HG02981 (cell line): ENCODE measurements at regions not wholly inside any gene's neighbourhood (a gene's known extent, or its start where the extent isn't known, plus 50 kb on each side); places are given as distances from the start of the nearest gene placed in this dataset.

Experiments
- ATAC-seq: cut with Tn5 transposase; IDR thresholded peaks from one replicate; pipeline ENCODE4 v1.9.1; 2021; ENCODE audit warnings: mild to moderate bottlenecking, moderate library complexity; ENCODE audit not compliant: unreplicated experiment

DNA sequence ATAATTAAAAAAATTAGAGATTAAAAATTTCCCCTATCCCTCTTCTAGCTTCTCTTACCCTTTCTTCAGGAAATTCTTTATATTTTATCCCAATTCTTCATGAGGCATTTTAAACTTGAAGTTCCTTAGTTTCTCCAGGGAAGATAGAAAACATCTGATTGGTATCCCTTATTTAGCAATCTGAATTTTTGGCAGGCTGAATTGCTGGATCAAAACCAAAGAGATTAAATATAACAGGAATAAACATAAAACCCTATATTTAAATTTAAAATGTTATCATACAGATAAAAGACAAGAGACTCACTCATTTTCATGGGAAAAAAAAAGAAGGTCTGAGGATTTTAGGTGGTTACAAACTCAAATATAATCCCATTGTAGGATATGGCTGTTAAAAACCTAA is 204.2 kb downstream of the CHRM3 start:
- no peak for ATAC-seq

DNA sequence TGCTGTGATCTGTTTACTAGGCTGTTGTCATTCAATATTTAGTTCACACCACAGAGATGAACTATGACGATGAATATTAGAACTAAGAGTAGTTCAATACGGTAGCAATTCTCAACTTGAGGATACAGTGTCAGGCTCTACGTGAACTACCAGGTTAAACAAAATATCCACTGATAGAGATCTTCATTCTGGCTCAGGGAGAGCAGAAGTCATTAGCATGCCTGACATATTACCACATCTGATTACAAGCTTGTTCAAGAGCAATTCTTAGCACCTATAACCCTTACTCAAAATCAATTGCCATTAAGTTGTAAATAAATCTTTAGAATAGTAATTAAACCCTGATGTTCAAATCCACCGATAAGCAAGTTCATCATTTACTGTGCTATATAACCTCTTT is 207.2 kb downstream of the CHRM3 start:
- ATAC-seq: no peak

DNA sequence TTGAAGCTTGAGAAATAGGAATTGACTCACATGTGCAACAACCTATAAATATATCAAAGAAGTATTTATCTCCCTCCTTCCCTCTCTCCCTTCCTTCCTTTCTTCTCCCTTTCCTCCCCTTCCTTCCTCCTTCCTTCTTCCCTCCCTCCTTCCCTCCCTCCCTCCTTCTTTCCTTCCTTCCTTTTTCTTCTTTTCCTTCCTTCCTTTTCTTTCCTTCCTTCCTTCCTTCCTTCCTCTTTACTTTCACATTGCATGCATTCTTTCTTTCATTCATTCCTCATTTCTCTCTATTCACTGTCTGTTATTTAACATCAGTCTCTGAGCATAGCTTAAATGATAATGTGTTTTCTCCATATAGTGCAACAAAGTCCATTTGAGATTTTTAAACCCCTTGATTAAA is 214.2 kb downstream of the CHRM3 start:
- ATAC-seq: no peak

DNA sequence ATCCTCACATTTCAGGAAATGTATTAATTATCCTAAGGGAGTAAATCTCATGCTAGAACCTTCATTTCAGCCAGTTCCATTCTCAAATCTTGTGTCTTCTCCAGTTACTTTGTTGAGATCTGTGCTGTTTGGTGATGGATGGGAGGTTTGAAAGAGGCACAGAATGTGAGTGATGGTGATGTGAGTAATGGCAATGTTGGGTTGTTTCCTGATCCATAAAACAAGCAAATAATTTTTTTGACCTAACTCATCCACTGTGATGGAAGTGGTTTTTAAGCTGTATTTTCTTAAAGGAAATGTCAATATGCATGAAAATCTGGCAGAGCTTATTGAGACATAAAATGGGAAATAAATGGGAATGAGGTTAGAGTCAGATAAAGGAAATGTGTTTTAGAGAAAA is 214.7 kb downstream of the CHRM3 start:
- no peak for ATAC-seq

- ATAC-seq: no peak
These were observed 217.2 kb downstream of the CHRM3 start for GRCh38 chr1:239603530-239603929.

DNA sequence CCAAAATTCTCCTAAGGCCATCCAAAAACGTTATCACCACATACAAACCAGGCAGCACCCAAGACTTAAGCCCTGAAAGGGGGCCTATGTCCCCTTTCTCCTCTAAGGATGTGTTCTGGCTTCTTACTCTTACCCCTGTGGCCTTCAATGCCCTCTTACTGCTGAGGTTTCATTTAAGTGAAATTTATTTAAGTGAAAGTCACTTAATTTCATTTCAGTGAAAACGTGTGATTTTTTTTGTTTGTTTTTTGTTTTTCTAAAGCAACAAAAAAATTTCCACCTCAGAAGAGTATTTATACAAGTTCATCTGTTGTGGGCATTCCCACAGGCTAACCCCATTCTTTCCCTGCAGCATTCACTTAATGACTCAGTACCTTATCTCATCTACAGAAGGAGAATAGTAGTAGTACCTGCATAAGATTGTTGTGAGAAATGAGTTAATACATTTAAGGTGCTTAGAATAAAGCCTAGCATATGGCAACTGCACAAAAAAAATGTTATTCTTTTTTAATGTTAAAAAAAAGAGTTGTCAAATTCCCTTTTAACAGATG is 220.6 kb downstream of the CHRM3 start:
- ATAC-seq: no peak

GRCh38 chr1:239608469-239608868 is 222.1 kb downstream of the CHRM3 start:
- ATAC-seq: no peak

GRCh38 chr1:239612379-239612778 is 226.0 kb downstream of the CHRM3 start:
- no peak for ATAC-seq

- ATAC-seq: no peak
These were observed 230.3 kb downstream of the CHRM3 start for GRCh38 chr1:239616673-239617072.

DNA sequence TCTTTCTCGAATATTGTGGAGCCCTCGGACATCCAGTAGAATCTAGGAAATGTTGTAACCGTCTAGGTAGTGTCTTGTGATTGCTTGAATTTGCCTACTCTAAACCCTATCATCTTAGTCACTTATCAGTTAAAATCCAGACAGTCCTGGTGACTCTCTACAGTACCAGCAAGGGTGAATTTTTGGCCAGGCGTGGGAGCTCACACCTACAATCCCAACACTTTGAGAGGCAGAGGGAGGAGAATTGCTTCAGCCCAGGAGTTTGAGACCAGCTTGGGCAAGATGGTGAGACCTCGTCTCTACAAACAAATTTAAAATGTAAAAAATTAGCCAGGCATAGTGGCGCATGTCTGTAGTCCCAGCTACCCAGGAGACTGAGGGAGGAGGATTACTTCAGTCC is 230.9 kb downstream of the CHRM3 start:
- no peak for ATAC-seq

DNA sequence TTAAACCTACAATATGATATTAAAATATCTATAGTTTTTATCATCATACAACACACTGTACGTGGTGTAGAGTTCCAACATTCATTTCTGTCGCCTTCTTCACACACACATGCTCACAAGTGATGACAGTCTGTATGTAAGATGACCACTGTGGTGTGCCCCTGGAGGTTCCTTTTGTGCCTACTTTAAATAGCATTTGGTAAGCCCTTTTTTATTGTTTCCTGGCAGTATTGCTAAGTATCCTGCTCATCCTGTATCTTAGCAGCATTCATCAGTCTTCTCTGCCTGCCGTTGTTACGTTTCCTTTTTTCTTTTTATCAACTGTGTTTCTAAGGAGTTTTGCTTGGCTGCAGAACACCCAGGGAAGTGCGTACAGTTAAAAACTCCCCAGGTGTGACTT is 231.4 kb downstream of the CHRM3 start:
- ATAC-seq: no peak

DNA sequence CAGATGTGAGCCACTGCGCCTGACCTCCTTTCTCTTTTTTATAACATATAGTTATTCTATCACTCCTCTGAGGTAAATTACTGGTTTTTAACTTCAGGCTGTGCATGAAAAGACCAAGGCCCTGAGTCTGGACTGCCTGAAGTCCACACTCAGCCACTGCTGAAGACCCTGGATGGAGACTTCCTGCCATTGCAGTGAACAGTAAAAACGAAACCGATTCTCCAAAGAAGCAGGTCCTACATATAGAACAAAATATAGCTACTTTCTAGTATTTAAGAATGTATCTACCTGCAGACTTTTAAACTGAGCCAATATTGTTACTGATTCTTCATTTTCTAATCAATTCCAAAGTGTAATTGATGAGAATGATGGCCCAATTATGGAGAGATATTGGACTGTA is 232.8 kb downstream of the CHRM3 start:
- ATAC-seq: no peak

DNA sequence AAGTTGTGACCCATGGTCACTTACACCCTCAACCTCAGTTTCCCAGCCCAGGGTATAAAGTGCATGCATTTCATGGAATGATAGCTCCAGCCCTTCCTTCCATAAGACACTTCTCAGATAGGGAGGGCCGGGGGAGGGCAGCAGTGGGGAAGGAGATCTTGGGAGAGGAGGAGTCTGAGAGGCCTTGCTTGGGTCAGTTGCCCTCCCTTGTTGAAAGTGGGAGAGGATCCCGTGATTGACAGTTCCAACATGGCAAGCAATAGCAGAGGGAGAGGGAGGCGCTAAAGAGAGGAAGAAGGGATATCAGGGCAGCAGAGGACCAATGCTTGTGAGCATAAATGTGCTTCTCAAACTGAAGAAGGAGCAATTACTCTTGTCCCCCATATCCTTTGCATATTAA is 244.4 kb downstream of the CHRM3 start:
- no peak for ATAC-seq

DNA sequence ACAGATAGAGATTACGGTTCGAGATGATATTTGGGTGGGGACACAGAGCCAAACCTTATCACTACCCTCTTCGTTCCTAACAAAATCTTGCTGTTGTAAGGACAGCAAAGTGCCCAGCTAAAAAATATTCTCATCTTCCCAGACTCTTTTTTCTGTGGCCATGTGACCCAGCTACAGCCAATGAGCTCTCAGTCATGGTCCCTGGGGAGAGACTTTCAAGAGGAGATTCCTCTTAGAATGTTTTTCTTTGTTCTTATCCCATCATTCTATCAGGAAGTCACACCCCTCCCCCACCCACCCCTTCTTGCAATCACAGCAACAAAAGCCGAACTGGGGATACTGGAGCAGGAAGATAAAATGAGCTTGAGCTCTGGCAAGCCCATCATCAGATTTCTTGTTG is 247.1 kb downstream of the CHRM3 start:
- no peak for ATAC-seq

DNA sequence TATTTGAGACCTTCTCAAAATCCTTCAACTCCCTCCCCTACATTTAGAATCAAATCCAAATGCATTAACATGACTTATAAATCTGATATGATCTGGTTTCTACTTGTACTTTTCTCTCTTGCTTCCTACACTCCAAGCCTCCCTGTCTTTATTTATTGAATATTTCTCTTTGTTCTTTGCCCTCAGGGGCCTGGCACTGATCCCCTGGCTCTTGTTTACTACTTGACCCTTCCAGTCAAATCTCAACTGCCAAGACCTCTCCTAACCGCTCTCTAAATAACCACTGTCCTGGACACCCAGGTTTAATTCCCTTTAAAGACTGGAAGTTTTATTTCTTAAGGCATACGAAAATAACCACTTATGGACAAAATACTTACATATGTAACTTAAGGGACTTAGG is 248.9 kb downstream of the CHRM3 start:
- ATAC-seq: no peak

- no peak for ATAC-seq
These were observed 250.0 kb downstream of the CHRM3 start for GRCh38 chr1:239636347-239636746.

DNA sequence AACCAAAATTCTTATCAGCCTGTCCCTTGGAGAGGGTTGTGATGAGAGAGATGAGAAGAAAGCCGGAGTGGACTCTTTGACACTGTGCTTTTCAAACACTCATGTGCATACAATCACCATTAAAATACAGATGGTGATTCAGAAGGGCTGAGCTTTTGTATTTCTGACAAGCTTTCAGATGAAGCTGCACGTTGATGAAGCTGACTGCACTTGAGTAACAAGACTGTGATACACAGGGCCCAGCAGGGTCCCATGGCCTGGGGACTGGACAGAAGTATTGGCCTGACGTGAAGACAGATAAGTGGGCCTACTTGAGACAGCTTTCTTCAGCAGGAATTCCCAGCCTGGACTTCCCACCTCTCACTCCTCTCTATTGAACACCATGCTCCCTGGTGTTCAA is 258.2 kb downstream of the CHRM3 start:
- ATAC-seq: no peak

DNA sequence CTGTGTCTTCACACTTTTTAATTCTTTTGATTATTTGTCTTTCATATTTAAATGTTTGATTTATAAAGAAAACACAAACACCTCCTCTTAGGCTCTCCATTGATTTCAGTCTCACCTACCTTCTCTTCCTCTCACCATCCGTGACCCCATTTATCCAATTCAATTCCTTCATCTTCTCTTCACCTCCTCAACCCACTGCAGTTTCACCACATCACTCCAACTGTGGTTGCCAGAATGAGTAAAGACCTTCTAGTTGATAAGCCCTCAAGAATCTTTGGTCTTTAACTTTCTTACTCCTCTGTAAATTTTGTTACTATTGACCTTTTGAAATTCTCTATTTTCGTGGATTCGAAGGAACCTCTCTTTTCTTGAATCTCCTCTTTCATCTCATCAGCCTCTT is 260.7 kb downstream of the CHRM3 start:
- ATAC-seq: no peak

GRCh38 chr1:239647964-239648632 is 261.7 kb downstream of the CHRM3 start:
- no peak for ATAC-seq

DNA sequence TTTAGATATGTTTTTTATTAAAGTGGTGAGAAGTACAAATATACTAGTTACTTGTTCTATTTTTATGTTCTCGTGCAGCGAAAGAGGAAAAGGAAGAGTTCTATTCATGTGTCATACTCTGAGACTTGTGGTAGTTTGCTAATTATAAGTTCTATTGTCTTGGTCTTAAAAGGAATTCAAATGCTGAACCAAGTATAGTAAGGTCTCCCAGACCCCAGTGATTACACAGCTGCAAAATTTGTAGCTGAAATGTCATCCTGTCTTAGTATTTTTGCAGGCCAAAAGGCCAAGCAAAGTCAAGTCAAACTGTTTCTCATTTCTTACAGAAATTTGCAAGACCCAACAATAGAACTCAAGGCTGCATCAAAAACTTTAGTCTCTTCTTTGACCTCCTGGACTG is 268.7 kb downstream of the CHRM3 start:
- no peak for ATAC-seq

DNA sequence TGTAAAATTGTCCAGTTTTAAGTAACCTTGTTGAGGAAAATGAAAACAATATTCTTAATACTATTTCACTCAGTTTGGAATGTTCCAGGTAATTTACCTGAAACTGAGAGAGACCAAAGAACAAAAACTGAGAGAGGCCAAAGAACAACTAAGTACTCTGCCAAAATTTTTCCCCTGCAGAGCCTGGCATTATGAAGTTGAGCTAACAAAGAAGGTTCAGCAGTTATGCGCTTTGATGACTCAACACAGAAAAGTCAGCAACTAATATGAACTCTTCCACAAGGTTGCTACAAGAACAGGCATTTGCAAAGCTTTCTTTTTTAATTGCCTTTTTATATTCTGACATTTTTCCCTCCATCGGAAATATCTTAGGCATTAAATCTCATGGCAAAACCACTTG is 270.9 kb downstream of the CHRM3 start:
- ATAC-seq: no peak

DNA sequence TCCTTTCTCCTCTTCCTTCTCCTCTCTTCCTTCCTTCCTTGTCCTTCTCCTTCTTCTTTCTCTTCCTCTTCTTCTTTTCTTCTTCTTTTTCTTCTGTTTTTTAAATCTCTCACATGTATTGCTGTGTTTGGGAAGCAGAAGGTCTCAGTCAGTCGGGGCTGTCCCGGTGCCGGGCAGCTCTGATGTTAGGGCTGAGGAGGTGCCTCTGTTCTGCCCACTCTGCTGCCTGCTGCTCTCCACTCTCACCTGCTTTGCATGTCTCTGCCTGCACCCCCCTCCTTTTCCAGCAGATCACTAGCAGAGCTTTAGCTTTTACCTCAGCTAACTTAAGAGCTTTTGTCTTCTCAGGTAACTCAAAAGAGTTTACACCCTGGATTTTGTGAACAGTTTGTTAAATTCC is 276.6 kb downstream of the CHRM3 start:
- no peak for ATAC-seq

- ATAC-seq: no peak
These were observed 285.9 kb downstream of the CHRM3 start for GRCh38 chr1:239672256-239672655.
